GM12878 (cell line): ENCODE measurements at regions not wholly inside any gene's neighbourhood (a gene's known extent, or its start where the extent isn't known, plus 50 kb on each side); places are given as distances from the start of the nearest gene placed in this dataset.

Experiments used
- ATAC-seq: fragments of 200-7000 bp; cut with Tn5 transposase; 3 replicates; pipeline ENCODE4 v1.9.1; 2020; ENCODE audit warnings: mild to moderate bottlenecking, moderate library complexity
- BruUV-seq: library from RNA; stranded (reverse); fragments of 400-500 nt; replicated peaks from 2 replicates; lab custom pipeline; 2021; lab: Mats Ljungman, UMichigan
- CTCF ChIA-PET: fragments of 300-600 bp; sonication (Branson Sonifier 250); formaldehyde crosslinking; extraction: SDS; loops from one replicate; lab custom pipeline; 2021; ENCODE audit warnings: inconsistent platforms; lab: Yijun Ruan, JAX
- POLR2A ChIA-PET: fragments of 350-600 bp; formaldehyde crosslinking; extraction: SDS; loops from one replicate; lab custom pipeline; 2021; ENCODE audit warnings: inconsistent platforms; lab: Charles Lee
- RAD21 ChIA-PET: fragments of 300-600 bp; sonication (Branson Sonifier 250); formaldehyde crosslinking; loops from one replicate; lab custom pipeline; 2023; ENCODE audit warnings: antibody characterized with exemption; ENCODE audit not compliant: unreplicated experiment; lab: Charles Lee
- SMC1A ChIA-PET: fragments of 300-600 bp; sonication (Branson Sonifier 250); formaldehyde crosslinking; loops from one replicate; lab custom pipeline; 2023; ENCODE audit not compliant: unreplicated experiment, uncharacterized antibody; lab: Charles Lee
- DNase-seq: peaks from one replicate; pipeline ENCODE4 v3.0.0-alpha.2; 2011; ENCODE audit warnings: low read depth, low spot score
- FAIRE-seq: peaks from 3 replicates; lab custom pipeline; 2011; peaks lifted over from hg19 to GRCh38; lab: Jason Lieb, UNC
- H2AFZ ChIP-seq: 2 replicates; pipeline ENCODE4 v1.6.0; 2011; ENCODE audit warnings: low read depth, low read length, control low read depth; ENCODE audit not compliant: control insufficient read depth
- H3K27ac ChIP-seq: 2 replicates; pipeline ENCODE4 v1.5.1; 2011; ENCODE audit warnings: control low read depth; ENCODE audit not compliant: control insufficient read depth, insufficient read depth
- H3K27me3 ChIP-seq, 2 experiments: replicated peaks in 1 of 2; 2 replicates each; pipeline versions ENCODE4 v1.6.0 to v1.6.1; 2011; ENCODE audit warnings: low read length in 1 of 2; ENCODE audit not compliant: control insufficient read depth in 2 of 2, insufficient read depth in 2 of 2
- H3K36me3 ChIP-seq, 2 experiments: 2 replicates each; pipeline ENCODE4 v1.5.1; 2011; ENCODE audit warnings: low read length in 1 of 2; ENCODE audit not compliant: control insufficient read depth in 2 of 2, insufficient read depth in 2 of 2
- H3K4me1 ChIP-seq: 2 replicates; pipeline ENCODE4 v1.6.1; 2011; ENCODE audit warnings: mild to moderate bottlenecking, low read length, moderate library complexity, mixed read lengths; ENCODE audit not compliant: control insufficient read depth, insufficient read depth
- H3K4me2 ChIP-seq: 2 replicates; pipeline ENCODE4 v1.6.0; 2011; ENCODE audit warnings: control low read depth; ENCODE audit not compliant: control insufficient read depth, insufficient read depth
- H3K4me3 ChIP-seq: fragments of 200-600 bp; sonication (generic); 2 replicates; pipeline ENCODE4 v1.5.1; 2016
- H3K79me2 ChIP-seq: 2 replicates; pipeline ENCODE4 v1.6.0; 2011; ENCODE audit warnings: low read length; ENCODE audit not compliant: control insufficient read depth, insufficient read depth
- H3K9ac ChIP-seq: 2 replicates; pipeline ENCODE4 v1.8.0; 2011; ENCODE audit warnings: low read length, control low read depth, mixed read lengths; ENCODE audit not compliant: control insufficient read depth, insufficient read depth
- H3K9me3 ChIP-seq: replicated peaks from 3 replicates; pipeline ENCODE4 v1.5.1; 2011; ENCODE audit warnings: mild to moderate bottlenecking, low read length; ENCODE audit not compliant: control insufficient read depth, insufficient read depth
- H4K20me1 ChIP-seq: 2 replicates; pipeline ENCODE4 v1.6.0; 2011; ENCODE audit not compliant: control insufficient read depth, insufficient read depth
- BACH1 ChIP-seq: fragments of 450-650 bp; IDR thresholded peaks from 2 replicates; pipeline ENCODE4 v1.6.1; 2017; ENCODE audit warnings: mild to moderate bottlenecking, borderline replicate concordance
- CBX5 ChIP-seq: sonication (generic); IDR thresholded peaks from 2 replicates; pipeline ENCODE4 v1.6.1; 2016; ENCODE audit warnings: low read depth, moderate library complexity, mild to moderate bottlenecking, inconsistent platforms
- CEBPZ ChIP-seq: fragments of 150-350 bp; IDR thresholded peaks from 2 replicates; pipeline ENCODE4 v1.6.1; 2016; ENCODE audit warnings: low read depth, low read length
- CHD2 ChIP-seq: IDR thresholded peaks from 2 replicates; pipeline ENCODE4 v1.6.1; 2011; ENCODE audit warnings: low read depth, low read length, improper control_type of control experiment, borderline replicate concordance
- CREM ChIP-seq: IDR thresholded peaks from 2 replicates; pipeline ENCODE4 v1.6.1; 2014; ENCODE audit warnings: antibody characterized with exemption, low read depth
- IRF4 ChIP-seq: IDR thresholded peaks from 2 replicates; pipeline ENCODE4 v1.6.1; 2011; ENCODE audit warnings: low read depth, low read length
- NBN ChIP-seq: fragments of 450-650 bp; IDR thresholded peaks from 2 replicates; pipeline ENCODE4 v1.6.1; 2016
- NFIC ChIP-seq: IDR thresholded peaks from 2 replicates; pipeline ENCODE4 v1.6.1; 2012; ENCODE audit warnings: low read depth, mild to moderate bottlenecking, inconsistent platforms, low read length, moderate library complexity
- RFX5 ChIP-seq: IDR thresholded peaks from 2 replicates; pipeline ENCODE4 v1.6.1; 2011; ENCODE audit warnings: low read depth, low read length, improper control_type of control experiment
- WGBS: methylation state at CpG from one replicate; pipeline ENCODE4 v1.1.6; 2016; ENCODE audit warnings: low lambda C conversion rate; ENCODE audit not compliant: insufficient replicate concordance, insufficient coverage; ENCODE audit errors: missing lambda C conversion rate; 5-methylcytosine and 5-hydroxymethylcytosine counted together
- in situ Hi-C: fragments of 300-500 bp; cut with MboI; formaldehyde crosslinking; loops from 9 replicates; pipeline ENCODE4 v1.14.3; 2018; ENCODE audit warnings: mixed read lengths
- intact Hi-C: fragments of 100-400 bp; cut with micrococcal nuclease; formaldehyde crosslinking; loops from one replicate; pipeline ENCODE4 v1.14.2; 2022; ENCODE audit not compliant: unreplicated experiment

GRCh38 chr12:85357609-85358008 is 77.6 kb downstream of the ALX1 start:
- BruUV-seq: no TSS peak
- intact Hi-C loops (no loop called here), in situ Hi-C loops (no loop called here)
- CTCF ChIA-PET: interaction anchor here (0.9 kb wide), 1 partner anchor 14 kb away, joined by 3 read pairs; no protein-coding TSS in a partner anchor
- RAD21 ChIA-PET: no interaction called here
- Histone ChIP-seq H4K20me1 (no peaks in the 10 kb centered on the region), H3K36me3 (no peaks in the 10 kb centered on the region), H3K4me2 (no peak overlapping the region), H3K4me1 (no peaks in the 10 kb centered on the region), H3K9me3 (no peaks in the 10 kb centered on the region), H3K27ac (no peak overlapping the region), H3K79me2 (no peaks in the 10 kb centered on the region), H3K4me3 (no peak overlapping the region), H3K9ac (no peak overlapping the region), H3K27me3 (no peaks in the 10 kb centered on the region), H2AFZ (no peak overlapping the region)
- FAIRE-seq: no peak
- TF ChIP-seq CREM (no peak), NFIC (no peak), IRF4 (no peak), CEBPZ (no peak), CBX5 (no peak), RFX5 (no peak), CHD2 (no peak), BACH1 (no peak), NBN (no peak)
- ATAC-seq: no peak
- WGBS: 25% methylated on average over 1 of the region's 1 CpG
- DNase-seq: no peak
- SMC1A ChIA-PET: interaction anchor here (0.5 to 1.1 kb wide), 2 partner anchors 17 to 71 kb away, joined by 3 read pairs; no protein-coding TSS in a partner anchor
- POLR2A ChIA-PET: no interaction called here
